Activated naive CD4-positive, alpha-beta T cell treated with anti-CD3 and anti-CD28 coated beads, Interleukin-2, amount 50 U/mL, for 16 hours (primary cell): ENCODE measurements at regions not wholly inside any gene's neighbourhood (a gene's known extent, or its start where the extent isn't known, plus 50 kb on each side); places are given as distances from the start of the nearest gene placed in this dataset.
"Not testable (repeated sequence)": the region's sequence is repeated elsewhere in the genome, so short reads cannot be mapped to it uniquely, and the experiment has no call there.

Experiments
- DNase-seq: peaks from one replicate; pipeline ENCODE4 v3.0.0-alpha.2; 2020

GRCh38 chr2:7154656-7155055, 237.4 kb downstream of the RNF144A start:
- DNase-seq: no peak

DNA sequence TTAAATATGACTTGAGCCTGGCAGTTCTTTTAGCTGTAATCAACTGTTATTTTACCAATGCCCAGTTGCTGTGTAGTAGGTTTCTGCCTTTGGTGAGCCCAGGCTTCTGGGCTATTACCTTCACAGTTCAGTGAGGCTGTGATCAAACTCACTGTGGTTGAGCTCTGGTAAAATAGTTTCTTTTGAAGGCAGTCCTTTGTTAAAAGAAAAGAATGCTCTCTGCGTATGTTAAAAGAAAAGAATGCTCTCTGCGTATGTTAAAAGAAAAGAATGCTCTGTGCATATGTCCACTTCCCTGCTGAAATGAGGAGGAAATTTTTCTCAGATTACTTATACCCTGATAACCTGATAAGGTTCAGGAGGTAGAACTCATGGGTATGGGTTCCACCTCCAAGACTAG, 244.3 kb downstream of the RNF144A start:
- no peak for DNase-seq

GRCh38 chr2:7165736-7166135, 248.5 kb downstream of the RNF144A start:
- no peak for DNase-seq

DNA sequence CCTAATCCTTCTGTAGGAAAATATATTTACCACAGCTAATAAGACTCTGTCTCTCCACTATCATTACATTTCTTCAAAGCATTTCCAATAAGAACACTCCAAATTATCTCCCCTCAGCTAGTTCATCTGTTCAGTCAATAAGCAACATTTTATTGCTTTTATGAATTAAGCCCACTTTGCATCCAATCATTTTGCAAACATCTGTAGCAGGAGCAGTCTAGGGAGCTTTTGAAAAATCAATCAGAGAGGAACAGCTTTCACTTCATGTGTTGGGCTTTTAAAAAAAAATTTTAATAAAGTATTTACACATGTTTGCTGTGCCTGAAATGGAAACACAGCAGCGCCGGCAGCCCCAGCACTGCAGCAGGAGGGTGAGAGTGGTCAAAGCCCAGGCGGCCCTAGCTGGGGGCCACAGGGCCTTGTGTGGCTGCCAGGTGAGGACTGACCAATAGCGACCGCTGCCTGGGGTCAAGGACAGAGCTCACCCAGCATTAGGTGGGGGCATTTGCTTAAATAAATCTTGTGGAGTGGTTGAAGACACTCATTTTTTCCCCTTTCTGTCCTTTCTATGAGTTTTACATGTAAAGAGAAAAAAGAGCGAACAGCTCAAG, 250.7 kb downstream of the RNF144A start:
- DNase-seq: no peak

- DNase-seq: no peak
Observed at GRCh38 chr2:7169593-7169992, 252.4 kb downstream of the RNF144A start.

- not testable (repeated sequence) for DNase-seq
Observed at GRCh38 chr2:7178996-7179395, 261.8 kb downstream of the RNF144A start.

DNA sequence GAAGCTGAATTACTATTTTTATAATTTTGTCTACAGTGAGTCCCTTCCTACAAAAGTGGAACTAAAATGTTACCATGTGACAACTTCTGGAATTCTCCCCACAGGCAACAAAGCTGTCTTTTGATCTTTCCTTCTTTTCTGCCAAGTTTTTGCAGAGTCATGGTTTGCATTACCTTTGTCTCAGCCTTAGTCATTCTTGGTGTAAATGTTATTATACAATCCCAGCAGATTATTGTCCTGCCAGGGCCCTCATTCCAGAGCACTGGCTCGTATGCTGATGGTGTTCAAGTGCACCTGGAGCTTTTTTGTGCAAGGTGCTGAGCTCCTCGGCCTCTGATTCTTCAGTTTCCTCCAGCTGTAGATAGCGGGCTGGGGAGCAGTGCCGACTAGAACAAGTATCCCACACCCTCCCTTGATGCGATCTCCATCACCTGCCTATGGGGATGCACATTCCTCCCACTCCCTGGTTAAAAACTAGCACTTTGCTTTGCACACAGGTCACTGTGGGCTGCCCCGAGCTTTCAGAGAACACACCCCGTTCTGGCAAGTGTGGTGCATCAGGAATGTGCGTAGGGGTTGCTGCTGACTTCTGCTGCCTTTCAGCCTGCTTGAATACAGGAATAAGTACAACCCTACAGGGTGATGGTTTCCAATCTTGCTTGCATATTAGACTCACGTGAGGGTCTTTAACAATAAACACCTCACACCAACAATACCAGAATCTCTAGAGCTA, 263.6 kb downstream of the RNF144A start:
- DNase-seq: no peak

GRCh38 chr2:7182525-7182924, 265.3 kb downstream of the RNF144A start:
- no peak for DNase-seq

GRCh38 chr2:7189106-7189505, 271.9 kb downstream of the RNF144A start:
- no peak for DNase-seq

DNA sequence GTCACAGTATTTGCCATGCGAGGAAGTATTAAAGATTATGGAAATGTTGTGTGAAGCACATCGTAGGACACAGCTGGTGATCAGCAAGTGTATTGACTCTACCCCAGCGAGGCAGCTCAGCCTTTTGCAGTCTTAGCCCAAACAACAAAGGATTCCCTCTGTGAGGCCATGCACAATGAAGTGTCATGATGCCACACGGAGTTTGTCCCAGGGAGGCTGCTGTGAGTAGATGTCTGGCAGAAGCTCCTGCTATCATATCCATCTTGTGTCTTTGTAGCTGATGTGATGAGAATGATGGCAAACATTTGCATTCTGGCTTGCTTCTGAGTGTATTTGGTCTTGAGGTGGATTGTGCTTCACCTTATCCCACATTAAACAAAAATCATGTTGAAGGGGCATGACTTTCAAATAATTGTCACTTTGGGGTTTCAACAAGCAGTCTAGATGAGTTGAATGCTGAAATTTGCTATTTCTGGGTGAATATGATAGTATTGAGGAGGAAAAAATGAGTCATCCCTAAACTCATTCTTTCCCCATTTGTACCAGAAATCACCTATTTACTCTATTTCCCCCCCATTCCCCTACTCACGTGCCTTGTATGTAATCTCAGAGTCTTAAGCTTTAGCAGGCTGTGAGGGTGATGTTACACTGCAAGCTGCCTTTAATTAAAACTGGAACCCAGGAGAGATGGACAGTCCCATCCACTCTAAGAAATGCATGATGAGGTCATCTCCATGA, 273.5 kb downstream of the RNF144A start:
- no peak for DNase-seq

DNA sequence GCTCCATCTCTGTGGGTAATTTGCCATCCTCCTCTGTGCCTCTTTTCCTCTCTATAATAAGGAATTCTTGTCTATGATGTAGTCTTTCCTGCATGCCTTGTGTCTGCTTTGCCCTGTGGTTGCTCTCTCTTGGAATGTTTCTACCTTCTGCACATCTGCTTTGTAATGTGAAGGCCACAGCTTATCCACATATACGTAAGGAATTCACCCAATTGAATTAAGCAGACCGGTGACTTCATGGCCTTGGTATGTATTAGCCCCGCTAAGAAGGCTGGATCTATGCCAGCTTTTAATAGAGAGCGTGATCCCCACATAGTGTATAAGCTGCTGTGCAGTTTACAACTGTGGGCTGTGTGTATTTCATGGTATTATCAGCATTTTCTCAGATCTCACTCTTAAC, 274.7 kb downstream of the RNF144A start:
- DNase-seq: no peak

DNA sequence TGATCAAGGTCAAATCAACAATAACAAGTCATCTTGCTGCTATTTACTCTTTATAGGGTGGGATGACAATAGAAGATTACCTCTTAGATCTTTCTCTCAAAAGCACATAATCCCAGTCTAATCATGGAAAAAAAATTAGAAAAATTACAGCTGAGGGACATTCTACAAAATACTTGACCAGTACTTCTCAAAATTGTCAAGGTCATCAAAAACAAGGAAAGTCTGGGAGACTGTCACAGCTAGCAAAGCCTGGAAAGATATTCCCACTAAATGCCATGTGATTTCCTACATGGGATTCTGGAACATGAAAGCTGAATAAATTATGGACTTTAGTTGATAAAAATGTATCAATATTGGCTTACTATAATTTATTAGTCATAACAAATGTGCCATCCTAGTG, 276.2 kb downstream of the RNF144A start:
- DNase-seq: no peak

DNA sequence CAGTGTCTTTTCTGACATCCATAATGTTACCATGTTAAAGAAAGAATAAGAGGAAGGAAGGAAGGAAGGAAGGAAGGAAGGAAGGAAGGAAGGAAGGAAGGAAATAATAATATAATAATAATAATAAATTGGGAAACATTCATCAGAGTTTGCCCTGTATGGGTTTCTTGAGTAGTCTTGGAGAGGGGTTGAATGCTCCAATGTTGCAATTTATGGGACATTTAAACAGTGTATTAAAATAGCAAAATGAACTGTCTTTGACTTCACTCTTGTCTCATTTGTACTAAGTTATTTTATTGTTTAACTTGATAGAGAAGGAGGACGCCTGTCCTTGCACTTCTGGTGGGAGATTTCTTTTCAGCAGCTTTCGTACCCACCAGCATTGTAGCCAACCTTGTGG, 277.7 kb downstream of the RNF144A start:
- DNase-seq: no peak

- DNase-seq: no peak
Observed at GRCh38 chr2:7196883-7197282, 279.7 kb downstream of the RNF144A start.

GRCh38 chr2:7201851-7202250, 284.6 kb downstream of the RNF144A start:
- no peak for DNase-seq

DNA sequence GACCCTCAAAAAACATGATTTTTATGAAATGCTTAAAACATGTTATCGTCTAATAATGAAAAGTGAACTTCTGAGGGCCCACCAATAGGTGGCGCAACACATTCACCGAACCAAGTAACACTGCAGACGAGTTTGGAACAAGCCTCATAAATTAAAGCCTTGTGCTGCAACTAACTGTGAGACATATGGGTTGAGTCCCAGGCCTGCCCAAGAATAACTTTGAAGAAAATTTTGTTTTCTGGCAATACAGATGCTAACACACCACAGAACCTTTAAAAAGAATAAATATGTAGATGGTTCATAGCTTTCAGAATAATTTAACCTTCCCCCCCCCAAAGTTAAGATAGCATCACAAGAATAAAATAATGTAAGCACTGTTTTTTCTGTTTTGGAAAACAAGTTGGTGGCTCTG, 285.9 kb downstream of the RNF144A start:
- DNase-seq: peak; percentile 57

GRCh38 chr2:7205151-7205830, 288.1 kb downstream of the RNF144A start:
- no peak for DNase-seq

GRCh38 chr2:7206111-7206810, 289.0 kb downstream of the RNF144A start:
- no peak for DNase-seq

DNA sequence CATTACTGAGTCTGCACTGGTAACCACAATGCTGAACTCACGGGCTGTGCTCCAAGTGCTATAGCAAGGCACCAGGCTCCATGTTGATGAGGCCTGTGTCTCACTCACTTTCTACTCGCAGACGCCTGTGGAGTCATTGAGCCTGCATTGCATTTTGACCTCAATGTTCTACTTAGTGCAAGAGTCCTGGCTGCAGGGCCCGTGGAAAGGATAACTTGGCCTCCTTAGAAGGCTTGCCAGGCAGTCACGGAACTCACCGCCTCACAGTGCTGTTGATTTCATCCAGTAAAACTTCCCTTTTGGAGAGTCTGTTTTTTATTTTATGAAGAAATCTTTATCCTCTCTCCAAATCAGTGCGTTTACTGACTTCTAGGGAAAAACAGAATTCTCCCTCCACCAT, 290.4 kb downstream of the RNF144A start:
- DNase-seq: no peak

- no peak for DNase-seq
Observed at GRCh38 chr2:7209757-7210555, 292.7 kb downstream of the RNF144A start.

- no peak for DNase-seq
Observed at GRCh38 chr2:7210712-7211111, 293.5 kb downstream of the RNF144A start.

GRCh38 chr2:7225848-7226247, 308.6 kb downstream of the RNF144A start:
- no peak for DNase-seq
